PC-9 (cell line): ENCODE measurements at regions not wholly inside any gene's neighbourhood (a gene's known extent, or its start where the extent isn't known, plus 50 kb on each side); places are given as distances from the start of the nearest gene placed in this dataset.

ENCODE experiments used
- BruUV-seq: library from RNA; stranded (reverse); fragments of 400-500 nt; replicated peaks from 2 replicates; lab custom pipeline; 2021; lab: Mats Ljungman, UMichigan
- CTCF ChIA-PET: fragments of 300-600 bp; sonication (Branson Sonifier 250); formaldehyde crosslinking; loops from one replicate; lab custom pipeline; 2022; ENCODE audit warnings: antibody characterized with exemption; lab: Charles Lee
- POLR2A ChIA-PET: fragments of 300-600 bp; sonication (Branson Sonifier 250); formaldehyde crosslinking; loops from one replicate; lab custom pipeline; 2022; ENCODE audit warnings: antibody characterized with exemption; ENCODE audit not compliant: unreplicated experiment; lab: Charles Lee
- DNase-seq, 2 experiments: peaks; one replicate each; pipeline versions ENCODE4 v3.0.0 to v3.0.0-alpha.2; 2015 to 2022; ENCODE audit warnings: mixed read lengths in 1 of 2
- H2AFZ ChIP-seq: fragments of 200-600 bp; sonication (generic); 2 replicates; pipeline ENCODE4 v1.8.1; 2017; ENCODE audit warnings: antibody characterized with exemption
- H3F3A ChIP-seq: fragments of 200-600 bp; sonication (generic); 2 replicates; pipeline ENCODE4 v1.8.1; 2017; ENCODE audit warnings: antibody characterized with exemption, mild to moderate bottlenecking, low read depth; ENCODE audit not compliant: insufficient read depth
- H3K27ac ChIP-seq: fragments of 200-600 bp; sonication (generic); 2 replicates; pipeline ENCODE4 v1.6.1; 2016; ENCODE audit warnings: mixed run types
- H3K27me3 ChIP-seq: fragments of 200-600 bp; sonication (generic); 2 replicates; pipeline ENCODE4 v1.6.1; 2016; ENCODE audit warnings: low read depth, mixed run types; ENCODE audit not compliant: insufficient read depth
- H3K36me3 ChIP-seq: fragments of 200-600 bp; sonication (generic); 2 replicates; pipeline ENCODE4 v1.6.1; 2016; ENCODE audit warnings: low read depth, mixed run types
- H3K4me1 ChIP-seq: fragments of 200-600 bp; sonication (generic); replicated peaks from 2 replicates; pipeline ENCODE4 v1.6.1; 2016; ENCODE audit warnings: mixed run types; ENCODE audit not compliant: insufficient read depth
- H3K4me2 ChIP-seq: fragments of 200-600 bp; sonication (generic); 2 replicates; pipeline ENCODE4 v1.6.1; 2017; ENCODE audit warnings: mixed run types
- H3K4me3 ChIP-seq: fragments of 200-600 bp; sonication (generic); 2 replicates; pipeline ENCODE4 v1.6.1; 2016; ENCODE audit warnings: mixed run types
- H3K79me2 ChIP-seq: fragments of 200-600 bp; sonication (generic); 2 replicates; pipeline ENCODE4 v1.6.1; 2017; ENCODE audit warnings: low read depth, mixed run types
- H3K9me2 ChIP-seq: fragments of 200-600 bp; sonication (generic); 2 replicates; pipeline ENCODE4 v1.8.1; 2017; ENCODE audit warnings: mild to moderate bottlenecking; ENCODE audit not compliant: insufficient read depth
- H3K9me3 ChIP-seq: fragments of 200-600 bp; sonication (generic); 2 replicates; pipeline ENCODE4 v1.8.1; 2016; ENCODE audit warnings: low read depth; ENCODE audit not compliant: insufficient read depth
- H4K20me1 ChIP-seq: fragments of 200-600 bp; sonication (generic); 2 replicates; pipeline ENCODE4 v1.8.1; 2017; ENCODE audit not compliant: insufficient read depth
- CTCF ChIP-seq: fragments of 200-600 bp; sonication (generic); conservative IDR thresholded peaks from 2 replicates; pipeline ENCODE4 v1.6.1; 2017; ENCODE audit warnings: mixed run types, antibody characterized with exemption, mild to moderate bottlenecking, moderate library complexity
- EZH2 ChIP-seq: fragments of 200-600 bp; sonication (generic); IDR thresholded peaks from 2 replicates; pipeline ENCODE4 v1.8.0; 2017; ENCODE audit warnings: antibody characterized with exemption, low read depth
- intact Hi-C: fragments of 100-400 bp; cut with micrococcal nuclease; formaldehyde crosslinking; loops from one replicate; pipeline ENCODE4 v1.10.0; 2022; ENCODE audit not compliant: unreplicated experiment

- no peaks in the 10 kb centered on the region for H4K20me1 ChIP-seq
- no peak for DNase-seq
- no peaks in the 10 kb centered on the region for H3K79me2 ChIP-seq
- H3K27ac ChIP-seq: no peak overlapping the region
- intact Hi-C loops: no loop called here
- H3K9me3 ChIP-seq: no peaks in the 10 kb centered on the region
- no peaks in the 10 kb centered on the region for H3K27me3 ChIP-seq
- no peaks in the 10 kb centered on the region for H3K4me1 ChIP-seq
- no peaks in the 10 kb centered on the region for H3K36me3 ChIP-seq
- no peak overlapping the region for H2AFZ ChIP-seq
- H3F3A ChIP-seq: no peaks in the 10 kb centered on the region
- CTCF ChIA-PET: no interaction called here
- no peaks in the 10 kb centered on the region for H3K9me2 ChIP-seq
- no TSS peak for BruUV-seq
- POLR2A ChIA-PET: no interaction called here
- H3K4me3 ChIP-seq: no peak overlapping the region
- no peak overlapping the region for H3K4me2 ChIP-seq
- TF ChIP-seq CTCF: no peak
Observed at GRCh38 chr18:55739488-55739887, 151.5 kb upstream of the TCF4 start.

GRCh38 chr18:55738483-55739114 is 150.6 kb upstream of the TCF4 start:
- no peaks in the 10 kb centered on the region for H3K79me2 ChIP-seq
- POLR2A ChIA-PET: no interaction called here

GRCh38 chr18:55737781-55738468 is 149.9 kb upstream of the TCF4 start:
- no peak overlapping the region for H3K27ac ChIP-seq
- no peak for TF ChIP-seq CTCF
- H3F3A ChIP-seq: no peaks in the 10 kb centered on the region
- no peaks in the 10 kb centered on the region for H3K9me3 ChIP-seq
- no peaks in the 10 kb centered on the region for H3K36me3 ChIP-seq
- H3K27me3 ChIP-seq: no peaks in the 10 kb centered on the region
- BruUV-seq: no TSS peak
- intact Hi-C loops: no loop called here
- CTCF ChIA-PET: no interaction called here
- H2AFZ ChIP-seq: no peak overlapping the region
- POLR2A ChIA-PET: no interaction called here
- H3K4me3 ChIP-seq: no peak overlapping the region
- H3K4me1 ChIP-seq: no peaks in the 10 kb centered on the region
- no peak for DNase-seq
- H3K4me2 ChIP-seq: no peak overlapping the region
- no peaks in the 10 kb centered on the region for H3K79me2 ChIP-seq
- H4K20me1 ChIP-seq: no peaks in the 10 kb centered on the region
- no peaks in the 10 kb centered on the region for H3K9me2 ChIP-seq

More at GRCh38 chr18:55738483-55739114, 150.6 kb upstream of the TCF4 start:
- no TSS peak for BruUV-seq
- Histone ChIP-seq H4K20me1 (no peaks in the 10 kb centered on the region), H3K9me2 (no peaks in the 10 kb centered on the region), H3K4me1 (no peaks in the 10 kb centered on the region), H3K9me3 (no peaks in the 10 kb centered on the region), H3K4me2 (no peak overlapping the region), H3K27ac (no peak overlapping the region), H3F3A (no peaks in the 10 kb centered on the region), H3K36me3 (no peaks in the 10 kb centered on the region), H3K4me3 (no peak overlapping the region), H3K27me3 (no peaks in the 10 kb centered on the region), H2AFZ (no peak overlapping the region)
- DNase-seq: no peak
- intact Hi-C loops: no loop called here
- CTCF ChIA-PET: no interaction called here
- TF ChIP-seq CTCF (no peak), EZH2 (no peak)
